Cardiac muscle cell (in vitro differentiated cells and primary cell): ENCODE measurements at regions not wholly inside any gene's neighbourhood (a gene's known extent, or its start where the extent isn't known, plus 50 kb on each side); places are given as distances from the start of the nearest gene placed in this dataset.

Experiments
- DNase-seq, 2 donors: peaks; one replicate each; pipeline versions ENCODE4 v3.0.0 to v3.0.0-alpha.2; 2010 to 2017; ENCODE audit warnings: low read depth in 1 of 2, low spot score in 1 of 2
- H3K27ac ChIP-seq: fragments of 200-600 bp; sonication (generic); 2 replicates; pipeline ENCODE4 v1.5.1; 2016
- H3K27me3 ChIP-seq: fragments of 200-600 bp; sonication (generic); 2 replicates; pipeline ENCODE4 v1.6.0; 2016; ENCODE audit warnings: control low read depth
- H3K36me3 ChIP-seq: fragments of 200-600 bp; sonication (generic); 2 replicates; pipeline ENCODE4 v1.5.1; 2016; ENCODE audit warnings: control low read depth
- H3K4me1 ChIP-seq: fragments of 200-600 bp; sonication (generic); 2 replicates; pipeline ENCODE4 v1.8.1; 2017; ENCODE audit warnings: low read depth, mild to moderate bottlenecking, mixed run types
- H3K4me3 ChIP-seq: fragments of 200-600 bp; sonication (generic); 2 replicates; pipeline ENCODE4 v1.5.1; 2016; ENCODE audit warnings: mild to moderate bottlenecking
- H3K9me3 ChIP-seq: fragments of 200-600 bp; sonication (generic); 2 replicates; pipeline ENCODE4 v1.5.1; 2017; ENCODE audit warnings: low read depth, mild to moderate bottlenecking, control low read depth
- TF ChIP-seq, protein P1 (sequence below): IDR thresholded peaks from 2 replicates; pipeline ENCODE4 v1.5.1; 2012; ENCODE audit warnings: low read depth, mild to moderate bottlenecking, low read length

DNA sequence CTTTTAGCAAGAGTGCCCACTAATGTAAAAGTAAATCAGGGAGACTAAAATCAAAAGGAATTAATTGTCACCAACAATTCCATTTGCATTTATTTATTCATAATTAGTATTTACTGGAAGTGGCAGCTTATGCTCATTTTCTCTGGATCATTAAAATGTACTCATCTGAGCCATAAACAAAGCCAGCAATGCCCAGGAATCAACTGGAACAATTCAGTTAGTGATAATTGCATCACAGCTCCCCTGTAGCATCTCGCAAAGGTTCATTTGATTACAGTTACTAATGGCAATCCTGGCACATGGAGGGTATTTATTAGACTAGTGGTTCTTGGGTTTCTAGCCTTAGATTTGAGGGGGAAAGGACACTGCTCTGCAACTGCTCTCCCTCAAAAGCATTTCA is 92.7 kb upstream of the C1orf21 start:
- Histone ChIP-seq H3K4me1 (peaks cover 14% of the 10 kb centered on the region), H3K4me3 (no peak overlapping the region), H3K36me3 (no peaks in the 10 kb centered on the region), H3K9me3 (no peaks in the 10 kb centered on the region), H3K27me3 (no peaks in the 10 kb centered on the region), H3K27ac (no peak overlapping the region)
- no peak for DNase-seq
- TF ChIP-seq, protein P1, sequence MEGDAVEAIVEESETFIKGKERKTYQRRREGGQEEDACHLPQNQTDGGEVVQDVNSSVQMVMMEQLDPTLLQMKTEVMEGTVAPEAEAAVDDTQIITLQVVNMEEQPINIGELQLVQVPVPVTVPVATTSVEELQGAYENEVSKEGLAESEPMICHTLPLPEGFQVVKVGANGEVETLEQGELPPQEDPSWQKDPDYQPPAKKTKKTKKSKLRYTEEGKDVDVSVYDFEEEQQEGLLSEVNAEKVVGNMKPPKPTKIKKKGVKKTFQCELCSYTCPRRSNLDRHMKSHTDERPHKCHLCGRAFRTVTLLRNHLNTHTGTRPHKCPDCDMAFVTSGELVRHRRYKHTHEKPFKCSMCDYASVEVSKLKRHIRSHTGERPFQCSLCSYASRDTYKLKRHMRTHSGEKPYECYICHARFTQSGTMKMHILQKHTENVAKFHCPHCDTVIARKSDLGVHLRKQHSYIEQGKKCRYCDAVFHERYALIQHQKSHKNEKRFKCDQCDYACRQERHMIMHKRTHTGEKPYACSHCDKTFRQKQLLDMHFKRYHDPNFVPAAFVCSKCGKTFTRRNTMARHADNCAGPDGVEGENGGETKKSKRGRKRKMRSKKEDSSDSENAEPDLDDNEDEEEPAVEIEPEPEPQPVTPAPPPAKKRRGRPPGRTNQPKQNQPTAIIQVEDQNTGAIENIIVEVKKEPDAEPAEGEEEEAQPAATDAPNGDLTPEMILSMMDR, result no peak

DNA sequence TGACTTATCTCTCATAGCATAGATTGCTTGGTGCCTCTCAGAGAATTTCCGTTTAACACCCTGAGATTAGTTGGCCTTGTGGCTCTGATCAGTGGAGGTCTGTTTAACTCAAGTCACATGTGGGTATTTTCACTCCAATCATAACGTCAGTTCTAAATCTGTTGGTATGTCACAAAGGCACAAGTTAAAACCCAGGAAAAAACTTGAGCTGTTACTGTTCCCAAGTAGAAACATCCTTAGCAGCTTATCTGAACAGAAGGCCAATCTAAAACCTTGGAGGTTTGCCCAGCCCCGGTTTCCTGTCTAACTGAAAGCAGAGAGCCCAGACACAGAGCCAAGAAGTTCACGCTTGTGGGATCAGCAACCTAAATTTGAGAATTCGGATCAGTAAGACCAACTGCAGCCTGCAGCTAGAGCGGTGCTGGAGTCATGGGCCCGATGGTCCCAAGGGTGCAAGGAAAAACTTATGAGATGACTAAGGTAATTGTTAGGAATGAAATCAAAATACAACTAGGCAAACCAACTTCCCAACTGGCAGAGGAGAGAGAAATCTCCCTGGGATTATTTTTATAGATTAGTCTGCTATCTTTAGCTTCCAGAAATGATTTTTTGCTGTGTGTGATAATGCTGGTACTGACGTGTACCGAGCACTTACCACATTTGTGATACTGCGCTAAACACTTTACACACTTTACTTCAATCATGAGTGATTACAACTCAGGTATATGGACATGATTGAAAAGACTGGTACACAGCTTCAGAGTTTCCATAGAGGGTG is 90.2 kb upstream of the C1orf21 start:
- DNase-seq, result peak; percentile 85 to 99
- peaks cover 14% of the 10 kb centered on the region for H3K4me1 ChIP-seq
- no peaks in the 10 kb centered on the region for H3K9me3 ChIP-seq
- TF ChIP-seq, protein P1, result no peak
- peak overlapping the region; percentile 90 for H3K27ac ChIP-seq
- H3K36me3 ChIP-seq, result no peaks in the 10 kb centered on the region
- no peaks in the 10 kb centered on the region for H3K27me3 ChIP-seq
- H3K4me3 ChIP-seq, result no peak overlapping the region

DNA sequence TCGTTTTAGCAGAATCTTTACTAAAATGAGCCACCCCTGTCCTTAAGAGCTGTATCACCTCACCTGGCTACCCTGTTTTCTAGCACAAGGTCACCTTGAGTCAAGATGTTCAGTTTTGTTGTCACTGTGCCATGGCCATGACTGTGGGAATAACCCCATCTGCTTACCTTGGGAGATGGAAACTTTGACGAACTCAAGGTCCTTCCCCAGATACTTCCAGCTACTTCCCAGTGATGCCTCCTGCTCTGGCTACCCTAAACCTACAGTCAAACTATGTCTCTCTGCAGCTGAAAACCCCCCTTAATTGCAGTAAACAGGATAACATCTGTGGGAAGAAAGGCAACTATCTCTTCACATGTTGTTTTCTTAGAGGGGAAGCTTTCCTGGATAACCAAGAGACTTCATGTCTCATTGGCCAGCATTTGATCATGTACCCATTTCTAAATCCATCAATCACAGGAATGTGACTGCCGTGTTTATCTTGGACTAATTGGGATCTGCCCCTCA is 89.5 kb upstream of the C1orf21 start:
- DNase-seq, result no peak
- Histone ChIP-seq H3K9me3 (no peaks in the 10 kb centered on the region), H3K4me1 (peaks cover 14% of the 10 kb centered on the region), H3K4me3 (no peak overlapping the region), H3K27ac (peak overlapping the region; percentile 90), H3K36me3 (no peaks in the 10 kb centered on the region), H3K27me3 (no peaks in the 10 kb centered on the region)
- TF ChIP-seq, protein P1, result no peak

DNA sequence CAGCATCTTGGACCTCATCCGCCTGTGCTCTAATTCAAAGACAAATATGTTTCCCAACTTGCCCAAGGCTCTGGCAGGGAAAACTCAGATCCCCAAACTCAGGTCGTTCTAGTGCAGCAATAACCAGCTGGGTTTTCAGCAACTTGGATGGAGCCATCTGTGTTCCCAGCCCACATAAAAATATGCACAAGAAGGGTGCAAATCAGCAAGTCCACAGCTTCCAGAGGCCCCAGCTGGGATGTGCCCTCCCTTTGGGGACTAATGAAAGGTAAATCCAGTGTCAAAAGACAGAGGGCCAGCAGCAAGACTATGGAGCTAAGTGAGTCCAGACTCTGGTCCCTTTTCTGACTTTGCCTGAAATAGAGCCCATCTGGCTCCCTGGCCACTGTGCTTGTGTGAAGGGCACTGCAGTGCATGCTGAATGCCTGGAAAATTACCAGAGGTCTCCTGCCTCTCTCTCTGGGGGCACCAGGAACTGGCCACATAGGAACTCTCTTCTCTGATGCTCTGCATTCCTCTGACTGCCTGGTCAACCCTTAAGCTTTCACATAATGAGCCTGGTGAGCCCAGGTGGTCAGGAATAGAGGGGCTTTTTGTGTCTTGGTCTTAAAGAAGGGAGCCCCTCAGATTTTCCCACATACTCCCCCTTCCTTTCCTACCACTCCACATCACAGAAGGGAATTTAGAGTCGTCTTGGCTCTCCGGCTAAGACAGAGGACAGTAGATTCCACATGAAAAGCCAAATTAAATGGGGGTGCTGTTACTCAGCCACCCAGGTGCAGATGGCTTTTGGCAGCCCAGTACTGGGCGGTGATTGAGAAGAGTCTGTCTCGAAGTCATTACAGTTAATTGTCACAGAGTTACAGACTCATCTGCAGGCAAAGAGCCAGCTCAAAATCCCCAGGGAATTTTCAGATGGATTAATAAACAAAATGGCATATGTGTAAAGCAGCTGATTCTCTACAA is 88.1 kb upstream of the C1orf21 start:
- no peaks in the 10 kb centered on the region for H3K36me3 ChIP-seq
- DNase-seq, result peak in 1 of 2 donors; percentile 58
- H3K27me3 ChIP-seq, result no peaks in the 10 kb centered on the region
- no peaks in the 10 kb centered on the region for H3K9me3 ChIP-seq
- no peak overlapping the region for H3K27ac ChIP-seq
- peaks cover 14% of the 10 kb centered on the region for H3K4me1 ChIP-seq
- no peak overlapping the region for H3K4me3 ChIP-seq
- TF ChIP-seq, protein P1, result no peak

DNA sequence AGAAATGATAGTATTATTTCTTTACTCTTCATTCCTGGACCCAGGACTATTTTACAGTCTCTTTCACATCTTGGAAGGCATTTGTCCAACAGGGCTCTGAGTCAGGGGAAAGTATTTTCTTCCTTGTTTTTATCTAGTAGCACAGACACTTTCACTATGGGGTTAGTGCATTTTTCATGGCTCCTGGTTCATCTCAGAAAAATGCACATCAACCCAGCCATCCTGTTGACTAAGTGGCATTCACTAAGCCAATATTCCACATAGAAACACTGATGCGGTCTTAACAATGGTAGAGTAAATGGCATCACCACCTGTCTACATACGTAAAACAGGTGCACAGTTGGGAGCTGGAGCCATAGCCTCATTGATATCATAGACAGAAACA is 87.4 kb upstream of the C1orf21 start:
- no peak overlapping the region for H3K4me3 ChIP-seq
- H3K27me3 ChIP-seq, result no peaks in the 10 kb centered on the region
- peaks cover 14% of the 10 kb centered on the region for H3K4me1 ChIP-seq
- TF ChIP-seq, protein P1, result no peak
- DNase-seq, result peak in 1 of 2 donors; percentile 75
- H3K36me3 ChIP-seq, result no peaks in the 10 kb centered on the region
- no peaks in the 10 kb centered on the region for H3K9me3 ChIP-seq
- H3K27ac ChIP-seq, result no peak overlapping the region
